ENCODE measurements at regions not wholly inside any gene's neighbourhood (a gene's known extent, or its start where the extent isn't known, plus 50 kb on each side); places are given as distances from the start of the nearest gene placed in this dataset.

GRCh38 chr4:112094330-112094729, 50.9 kb upstream of the FAM241A start:
- WGBS (ENCODE audit: insufficient coverage, insufficient read length), result no CpG with 5 or more reads among the region's 1 CpG
- no peak overlapping the region for H3K27ac ChIP-seq (ENCODE audit: low read length)
- H3K36me3 ChIP-seq (ENCODE audit: control insufficient read depth, insufficient read depth, low read length), result no peaks in the 10 kb centered on the region
- no peaks in the 10 kb centered on the region for H3K27me3 ChIP-seq (ENCODE audit: control insufficient read depth, insufficient read depth, low read length)
- H3K9me3 ChIP-seq (ENCODE audit: control insufficient read depth, insufficient read depth, low read length), result no peaks in the 10 kb centered on the region
- H3K4me3 ChIP-seq (ENCODE audit: low read length), result no peak overlapping the region
- no peak for DNase-seq (ENCODE audit: low read depth, low spot score)
- H3K4me1 ChIP-seq (ENCODE audit: control insufficient read depth, insufficient read depth, low read length), result no peaks in the 10 kb centered on the region

All from iPS DF 6.9 (cell line).